Astrocyte of the spinal cord (primary cell): ENCODE measurements at regions not wholly inside any gene's neighbourhood (a gene's known extent, or its start where the extent isn't known, plus 50 kb on each side); places are given as distances from the start of the nearest gene placed in this dataset.

Experiments used
- DNase-seq: peaks from one replicate; pipeline ENCODE4 v3.0.0; 2011; ENCODE audit warnings: low read depth, low spot score
- H3K4me3 ChIP-seq: 2 replicates; pipeline ENCODE4 v1.5.1; 2011; ENCODE audit warnings: low read depth, mild to moderate bottlenecking, low read length, moderate library complexity
- in situ Hi-C: cut with HindIII; loops from 2 replicates; pipeline ENCODE4 v1.10.0; 2017; ENCODE audit warnings: low sequenced_read_pairs
- TF ChIP-seq, protein P1 (sequence below): IDR thresholded peaks from 2 replicates; pipeline ENCODE4 v1.5.1; 2012; ENCODE audit warnings: low read depth, mild to moderate bottlenecking, low read length, inconsistent platforms

GRCh38 chr3:164498917-164499316, 579.4 kb downstream of the SI start:
- DNase-seq = no peak
- in situ Hi-C loops = no loop called here
- TF ChIP-seq, protein P1, sequence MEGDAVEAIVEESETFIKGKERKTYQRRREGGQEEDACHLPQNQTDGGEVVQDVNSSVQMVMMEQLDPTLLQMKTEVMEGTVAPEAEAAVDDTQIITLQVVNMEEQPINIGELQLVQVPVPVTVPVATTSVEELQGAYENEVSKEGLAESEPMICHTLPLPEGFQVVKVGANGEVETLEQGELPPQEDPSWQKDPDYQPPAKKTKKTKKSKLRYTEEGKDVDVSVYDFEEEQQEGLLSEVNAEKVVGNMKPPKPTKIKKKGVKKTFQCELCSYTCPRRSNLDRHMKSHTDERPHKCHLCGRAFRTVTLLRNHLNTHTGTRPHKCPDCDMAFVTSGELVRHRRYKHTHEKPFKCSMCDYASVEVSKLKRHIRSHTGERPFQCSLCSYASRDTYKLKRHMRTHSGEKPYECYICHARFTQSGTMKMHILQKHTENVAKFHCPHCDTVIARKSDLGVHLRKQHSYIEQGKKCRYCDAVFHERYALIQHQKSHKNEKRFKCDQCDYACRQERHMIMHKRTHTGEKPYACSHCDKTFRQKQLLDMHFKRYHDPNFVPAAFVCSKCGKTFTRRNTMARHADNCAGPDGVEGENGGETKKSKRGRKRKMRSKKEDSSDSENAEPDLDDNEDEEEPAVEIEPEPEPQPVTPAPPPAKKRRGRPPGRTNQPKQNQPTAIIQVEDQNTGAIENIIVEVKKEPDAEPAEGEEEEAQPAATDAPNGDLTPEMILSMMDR = no peak
- H3K4me3 ChIP-seq = no peak overlapping the region

- TF ChIP-seq, protein P1 = no peak
- no peak for DNase-seq
- in situ Hi-C loops = no loop called here
- H3K4me3 ChIP-seq = no peak overlapping the region
Observed at GRCh38 chr3:164488893-164489292, 589.4 kb downstream of the SI start.

DNA sequence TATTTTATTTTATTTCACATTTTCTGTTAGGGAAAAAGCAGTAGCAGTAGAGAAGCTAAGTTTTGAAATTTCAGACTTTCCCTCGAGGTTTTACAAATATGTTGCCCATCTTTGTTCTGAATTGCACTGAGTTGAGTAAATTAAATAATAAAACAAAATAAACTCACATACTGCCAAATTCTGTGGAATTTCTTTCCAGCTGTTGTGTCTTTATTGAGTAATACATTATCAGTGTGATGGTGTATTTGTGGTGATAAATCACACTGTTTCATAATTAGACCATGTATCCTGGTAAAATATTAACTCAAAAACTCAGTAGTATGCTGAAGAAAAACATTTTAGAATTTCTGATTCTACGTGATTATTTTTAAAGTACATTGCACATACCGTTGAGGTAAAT, 592.1 kb downstream of the SI start:
- DNase-seq = no peak
- TF ChIP-seq, protein P1 = no peak
- in situ Hi-C loops = no loop called here
- H3K4me3 ChIP-seq = no peak overlapping the region

GRCh38 chr3:164479978-164480377, 598.3 kb downstream of the SI start:
- DNase-seq = no peak
- no peak overlapping the region for H3K4me3 ChIP-seq
- in situ Hi-C loops = no loop called here
- TF ChIP-seq, protein P1 = no peak

- no peak overlapping the region for H3K4me3 ChIP-seq
- in situ Hi-C loops = no loop called here
- TF ChIP-seq, protein P1 = no peak
- DNase-seq = no peak
Observed at GRCh38 chr3:164479406-164479805, 598.9 kb downstream of the SI start.

DNA sequence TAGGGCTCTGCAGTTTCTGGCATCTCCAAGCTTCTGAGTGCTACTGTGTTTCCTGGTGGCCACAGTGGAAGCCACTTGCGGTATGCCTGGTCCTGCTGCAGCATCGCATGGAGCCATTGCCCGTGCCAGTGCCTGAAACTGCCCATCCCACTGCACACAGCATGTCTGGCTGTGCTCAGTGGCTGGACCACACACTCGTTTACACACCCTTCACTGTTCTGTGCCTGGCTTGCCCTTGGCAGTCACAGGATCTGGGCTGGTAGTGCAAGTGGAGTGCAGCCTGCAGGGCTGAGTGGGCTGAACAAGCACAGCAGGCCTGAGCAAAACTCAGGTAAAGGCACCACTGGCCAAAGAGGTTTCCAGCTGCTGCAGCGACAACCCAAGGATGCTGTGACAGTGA, 600.0 kb downstream of the SI start:
- TF ChIP-seq, protein P1 = no peak
- DNase-seq = no peak
- no peak overlapping the region for H3K4me3 ChIP-seq
- in situ Hi-C loops = no loop called here

DNA sequence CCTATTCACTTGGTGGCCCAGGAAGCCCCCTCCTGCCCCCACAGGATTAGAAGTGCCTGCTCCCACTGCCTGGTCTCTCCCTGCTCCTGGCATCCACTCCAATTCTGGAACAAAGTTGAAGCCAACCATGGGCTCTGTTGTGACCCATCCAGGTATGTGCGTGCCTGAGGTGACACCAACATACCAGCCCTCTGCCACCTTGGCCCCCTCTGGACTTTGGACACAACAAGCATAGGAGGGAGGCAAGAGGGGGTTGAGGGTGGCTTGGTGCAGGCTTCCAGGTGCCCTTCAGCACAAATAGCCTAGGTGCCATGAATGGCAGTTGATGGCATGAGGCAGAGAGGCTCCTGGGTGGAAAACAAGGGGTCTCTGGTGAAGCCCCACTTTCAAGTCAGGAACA, 600.9 kb downstream of the SI start:
- no peak overlapping the region for H3K4me3 ChIP-seq
- DNase-seq = no peak
- TF ChIP-seq, protein P1 = no peak
- in situ Hi-C loops = no loop called here
